Fibroblast of pulmonary artery (primary cell): ENCODE measurements at regions not wholly inside any gene's neighbourhood (a gene's known extent, or its start where the extent isn't known, plus 50 kb on each side); places are given as distances from the start of the nearest gene placed in this dataset.

ENCODE experiments used
- DNase-seq: peaks from one replicate; pipeline ENCODE4 v3.0.0-alpha.2; 2010; ENCODE audit warnings: low read depth
- H3K4me3 ChIP-seq: replicated peaks from 2 replicates; pipeline ENCODE4 v1.5.1; 2011; ENCODE audit warnings: low read depth, mild to moderate bottlenecking, control low read depth, low read length, moderate library complexity
- TF ChIP-seq, protein P1 (sequence below): IDR thresholded peaks from 2 replicates; pipeline ENCODE4 v1.5.1; 2011; ENCODE audit warnings: mild to moderate bottlenecking, control low read depth, low read length, inconsistent platforms; ENCODE audit errors: missing control alignments

- TF ChIP-seq, protein P1, sequence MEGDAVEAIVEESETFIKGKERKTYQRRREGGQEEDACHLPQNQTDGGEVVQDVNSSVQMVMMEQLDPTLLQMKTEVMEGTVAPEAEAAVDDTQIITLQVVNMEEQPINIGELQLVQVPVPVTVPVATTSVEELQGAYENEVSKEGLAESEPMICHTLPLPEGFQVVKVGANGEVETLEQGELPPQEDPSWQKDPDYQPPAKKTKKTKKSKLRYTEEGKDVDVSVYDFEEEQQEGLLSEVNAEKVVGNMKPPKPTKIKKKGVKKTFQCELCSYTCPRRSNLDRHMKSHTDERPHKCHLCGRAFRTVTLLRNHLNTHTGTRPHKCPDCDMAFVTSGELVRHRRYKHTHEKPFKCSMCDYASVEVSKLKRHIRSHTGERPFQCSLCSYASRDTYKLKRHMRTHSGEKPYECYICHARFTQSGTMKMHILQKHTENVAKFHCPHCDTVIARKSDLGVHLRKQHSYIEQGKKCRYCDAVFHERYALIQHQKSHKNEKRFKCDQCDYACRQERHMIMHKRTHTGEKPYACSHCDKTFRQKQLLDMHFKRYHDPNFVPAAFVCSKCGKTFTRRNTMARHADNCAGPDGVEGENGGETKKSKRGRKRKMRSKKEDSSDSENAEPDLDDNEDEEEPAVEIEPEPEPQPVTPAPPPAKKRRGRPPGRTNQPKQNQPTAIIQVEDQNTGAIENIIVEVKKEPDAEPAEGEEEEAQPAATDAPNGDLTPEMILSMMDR: no peak
- DNase-seq: no peak
- no peak overlapping the region for H3K4me3 ChIP-seq
Measured at GRCh38 chr16:35743101-35743692, 2283.8 kb downstream of the TP53TG3F start.

DNA sequence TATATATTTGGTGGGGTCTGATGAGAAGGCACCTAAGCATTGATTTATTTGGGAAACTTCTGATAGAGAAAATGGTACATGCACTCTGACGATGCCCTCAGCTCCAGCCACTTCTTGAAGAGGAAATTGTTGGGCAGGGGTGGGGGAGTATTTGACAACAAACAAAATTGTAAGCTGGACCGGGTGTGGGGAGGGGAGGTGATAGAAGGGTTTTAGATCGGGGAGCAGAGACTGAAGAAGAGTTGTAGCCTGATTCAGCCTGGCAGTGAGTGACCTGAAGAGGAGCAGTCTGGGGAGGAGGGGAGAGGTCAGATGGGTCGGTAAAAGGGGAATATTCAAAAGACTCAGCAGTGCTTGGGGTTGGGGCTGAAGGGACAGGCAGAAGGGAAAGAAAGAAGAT lies 2284.7 kb downstream of the TP53TG3F start:
- H3K4me3 ChIP-seq: no peak overlapping the region
- no peak for DNase-seq
- TF ChIP-seq, protein P1: no peak

- no peak for DNase-seq
- no peak overlapping the region for H3K4me3 ChIP-seq
- TF ChIP-seq, protein P1: no peak
Measured at GRCh38 chr16:35744726-35745125, 2285.3 kb downstream of the TP53TG3F start.

DNA sequence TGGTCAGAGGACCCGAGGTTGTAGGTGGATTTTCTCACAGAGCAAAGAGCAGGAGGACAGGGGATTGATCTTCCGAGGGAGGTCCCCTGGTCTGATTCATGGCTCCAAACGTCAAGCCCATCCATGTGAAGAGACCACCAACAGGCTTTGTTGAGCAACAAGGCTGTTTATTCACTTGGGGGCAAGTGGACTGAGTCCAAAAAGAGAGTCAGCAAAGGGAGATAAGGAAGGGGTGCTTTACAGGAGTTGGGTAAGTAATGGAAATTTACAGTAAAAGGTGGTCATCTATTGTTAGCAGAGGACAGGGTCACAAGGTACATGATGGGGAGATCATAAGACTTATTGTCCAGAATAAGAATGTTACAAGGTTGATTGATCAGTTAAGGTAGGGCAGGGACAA lies 2285.8 kb downstream of the TP53TG3F start:
- no peak for DNase-seq
- TF ChIP-seq, protein P1: no peak

DNA sequence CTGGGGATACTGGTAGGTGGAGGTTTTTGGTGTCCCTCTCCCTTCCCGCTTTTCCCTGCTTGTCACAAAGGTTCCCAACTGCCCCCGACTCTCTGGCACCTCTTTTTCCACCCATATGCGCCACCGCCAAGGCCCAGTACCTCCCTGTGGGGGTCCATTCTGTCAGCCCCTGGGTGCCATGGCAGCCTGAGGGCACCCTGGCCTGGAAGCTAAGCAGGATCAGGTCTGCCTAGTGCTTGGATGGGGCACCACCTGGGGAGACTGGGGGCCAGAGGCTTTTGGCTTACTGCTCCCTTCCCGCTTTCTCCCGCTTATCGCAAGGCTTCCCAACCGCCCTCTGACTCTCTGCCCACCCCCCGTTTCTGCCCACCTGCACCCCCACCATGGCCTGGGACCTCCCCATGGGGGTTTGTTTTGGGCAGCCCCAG lies 2286.4 kb downstream of the TP53TG3F start:
- TF ChIP-seq, protein P1: no peak
- DNase-seq: no peak
- no peak overlapping the region for H3K4me3 ChIP-seq

More for the DNA sequence above, 2285.8 kb downstream of the TP53TG3F start:
- no peak overlapping the region for H3K4me3 ChIP-seq

GRCh38 chr16:35746281-35746962 lies 2287.0 kb downstream of the TP53TG3F start:
- no peak for DNase-seq
- H3K4me3 ChIP-seq: no peak overlapping the region
- TF ChIP-seq, protein P1: no peak
